ENCODE measurements at regions not wholly inside any gene's neighbourhood (a gene's known extent, or its start where the extent isn't known, plus 50 kb on each side); places are given as distances from the start of the nearest gene placed in this dataset.

- Histone ChIP-seq H3K79me2 (no peaks in the 10 kb centered on the region), H2AFZ (no peak overlapping the region), H3K27me3 (no peaks in the 10 kb centered on the region), H3K4me1 (ENCODE audit: insufficient read depth) (peaks cover 2% of the 10 kb centered on the region), H3K27ac (no peak overlapping the region), H3K9me3 (ENCODE audit: low read depth) (no peaks in the 10 kb centered on the region), H3K4me2 (no peak overlapping the region), H3K9me2 (replicated peaks; ENCODE audit: insufficient read depth) (no peaks in the 10 kb centered on the region), H4K20me1 (ENCODE audit: insufficient read depth, poor library complexity, severe bottlenecking) (no peaks in the 10 kb centered on the region), H3K36me3 (replicated peaks; ENCODE audit: insufficient read depth, low read depth) (no peaks in the 10 kb centered on the region), H3K4me3 (no peak overlapping the region)
- no CpG with 5 or more reads among the region's 1 CpG for WGBS (ENCODE audit: low lambda C conversion rate, missing lambda C conversion rate)
- TF ChIP-seq CTCF (IDR thresholded peaks at IDR 0.05; ENCODE audit: poor library complexity) = no peak
- no peak for TF ChIP-seq EZH2phosphoT487 (IDR thresholded peaks at IDR 0.05; ENCODE audit: low read depth, severe bottlenecking, unreplicated experiment)
- no peak for TF ChIP-seq EZH2 (IDR thresholded peaks at IDR 0.05; ENCODE audit: borderline replicate concordance)
- DNase-seq (ENCODE audit: low spot score) = no peak
Measured at GRCh38 chr18:67337696-67338095, 178.8 kb downstream of the DSEL start.

- H3K27me3 ChIP-seq = no peaks in the 10 kb centered on the region
- H3K27ac ChIP-seq = no peak overlapping the region
- H3K4me1 ChIP-seq (ENCODE audit: insufficient read depth) = peaks cover 3% of the 10 kb centered on the region
- H3K4me2 ChIP-seq = no peak overlapping the region
- H3K79me2 ChIP-seq = no peaks in the 10 kb centered on the region
- DNase-seq (ENCODE audit: low spot score) = no peak
- no peaks in the 10 kb centered on the region for H4K20me1 ChIP-seq (ENCODE audit: insufficient read depth, poor library complexity, severe bottlenecking)
- H3K9me2 ChIP-seq (replicated peaks; ENCODE audit: insufficient read depth) = no peaks in the 10 kb centered on the region
- 48% methylated on average over 1 of the region's 1 CpG for WGBS (ENCODE audit: low lambda C conversion rate, missing lambda C conversion rate)
- no peak overlapping the region for H3K4me3 ChIP-seq
- no peak overlapping the region for H2AFZ ChIP-seq
- H3K9me3 ChIP-seq (ENCODE audit: low read depth) = no peaks in the 10 kb centered on the region
- TF ChIP-seq EZH2 (IDR thresholded peaks at IDR 0.05; ENCODE audit: borderline replicate concordance) = no peak
- TF ChIP-seq EZH2phosphoT487 (IDR thresholded peaks at IDR 0.05; ENCODE audit: low read depth, severe bottlenecking, unreplicated experiment) = no peak
- no peaks in the 10 kb centered on the region for H3K36me3 ChIP-seq (replicated peaks; ENCODE audit: insufficient read depth, low read depth)
Measured at GRCh38 chr18:67331857-67332256, 184.7 kb downstream of the DSEL start.

- Histone ChIP-seq H2AFZ (no peak overlapping the region), H3K27ac (no peak overlapping the region), H3K27me3 (no peaks in the 10 kb centered on the region), H3K9me3 (ENCODE audit: low read depth) (no peaks in the 10 kb centered on the region), H3K4me2 (no peak overlapping the region), H3K4me1 (ENCODE audit: insufficient read depth) (no peaks in the 10 kb centered on the region), H3K36me3 (replicated peaks; ENCODE audit: insufficient read depth, low read depth) (no peaks in the 10 kb centered on the region), H3K4me3 (no peak overlapping the region), H3K79me2 (no peaks in the 10 kb centered on the region), H4K20me1 (ENCODE audit: insufficient read depth, poor library complexity, severe bottlenecking) (no peaks in the 10 kb centered on the region), H3K9me2 (replicated peaks; ENCODE audit: insufficient read depth) (no peaks in the 10 kb centered on the region)
- WGBS (ENCODE audit: low lambda C conversion rate, missing lambda C conversion rate) = 80% methylated on average over 2 of the region's 2 CpGs
- no peak for DNase-seq (ENCODE audit: low spot score)
- TF ChIP-seq EZH2phosphoT487 (IDR thresholded peaks at IDR 0.05; ENCODE audit: low read depth, severe bottlenecking, unreplicated experiment) (no peak), CTCF (IDR thresholded peaks at IDR 0.05; ENCODE audit: poor library complexity) (no peak), EZH2 (IDR thresholded peaks at IDR 0.05; ENCODE audit: borderline replicate concordance) (no peak)
Measured at GRCh38 chr18:67319109-67319508, 197.4 kb downstream of the DSEL start.

- H2AFZ ChIP-seq = no peak overlapping the region
Measured at GRCh38 chr18:67318651-67319050, 197.9 kb downstream of the DSEL start.

More at GRCh38 chr18:67318651-67319050, 197.9 kb downstream of the DSEL start:
- DNase-seq (ENCODE audit: low spot score) = no peak
- H3K4me2 ChIP-seq = no peak overlapping the region
- H3K9me3 ChIP-seq (ENCODE audit: low read depth) = no peaks in the 10 kb centered on the region
- H3K9me2 ChIP-seq (replicated peaks; ENCODE audit: insufficient read depth) = no peaks in the 10 kb centered on the region
- no peaks in the 10 kb centered on the region for H3K36me3 ChIP-seq (replicated peaks; ENCODE audit: insufficient read depth, low read depth)
- no peak overlapping the region for H3K27ac ChIP-seq
- H3K79me2 ChIP-seq = no peaks in the 10 kb centered on the region
- TF ChIP-seq CTCF (IDR thresholded peaks at IDR 0.05; ENCODE audit: poor library complexity) = no peak
- TF ChIP-seq EZH2 (IDR thresholded peaks at IDR 0.05; ENCODE audit: borderline replicate concordance) = no peak
- TF ChIP-seq EZH2phosphoT487 (IDR thresholded peaks at IDR 0.05; ENCODE audit: low read depth, severe bottlenecking, unreplicated experiment) = no peak
- H3K4me3 ChIP-seq = no peak overlapping the region
- H3K27me3 ChIP-seq = no peaks in the 10 kb centered on the region
- no peaks in the 10 kb centered on the region for H3K4me1 ChIP-seq (ENCODE audit: insufficient read depth)
- no peaks in the 10 kb centered on the region for H4K20me1 ChIP-seq (ENCODE audit: insufficient read depth, poor library complexity, severe bottlenecking)

Data from hepatocyte (in vitro differentiated cells).